ENCODE measurements at regions not wholly inside any gene's neighbourhood (a gene's known extent, or its start where the extent isn't known, plus 50 kb on each side); places are given as distances from the start of the nearest gene placed in this dataset.

- no peak overlapping the region for H3K4me2 ChIP-seq (ENCODE audit: insufficient read depth, low read length)
- H2AFZ ChIP-seq (ENCODE audit: low read depth, low read length) = no peak overlapping the region
- BruUV-seq (replicated peaks) = no TSS peak
- no peaks in the 10 kb centered on the region for H3K4me1 ChIP-seq (ENCODE audit: control insufficient read depth, extremely low read depth, insufficient read depth, low read length)
- ChIA-PET POLR2A (no interaction called here), CTCF (no interaction called here)
- no peaks in the 10 kb centered on the region for H3K9me1 ChIP-seq (replicated peaks; ENCODE audit: control insufficient read depth, extremely low read depth, insufficient read depth, low read length)
- H3K27me3 ChIP-seq (ENCODE audit: control insufficient read depth in 2 of 2, insufficient read depth in 2 of 2, low read length in 2 of 2) = peaks cover 0 to 2% of the 10 kb centered on the region in 2 experiments
- H3K36me3 ChIP-seq (ENCODE audit: control insufficient read depth in 2 of 2, extremely low read depth in 1 of 2, insufficient read depth in 2 of 2, low read length in 2 of 2) = no peaks in the 10 kb centered on the region
- no peaks in the 10 kb centered on the region for H3K79me2 ChIP-seq (ENCODE audit: control insufficient read depth, insufficient read depth, low read length)
- no peak for TF ChIP-seq GATA2 (IDR thresholded peaks at IDR 0.05; ENCODE audit: insufficient read depth, insufficient read length, low read depth, low read length)
- TF ChIP-seq POLR2A (IDR thresholded peaks at IDR 0.05; ENCODE audit: low read depth, low read length) = no peak
- no peak for TF ChIP-seq FOS (IDR thresholded peaks at IDR 0.05; ENCODE audit: borderline replicate concordance, insufficient read depth, low read length)
- TF ChIP-seq JUN (IDR thresholded peaks at IDR 0.05; ENCODE audit: borderline replicate concordance, insufficient read depth, insufficient read length, low read depth) = no peak
- FAIRE-seq (no peak), DNase-seq (ENCODE audit: low read depth, low spot score) (no peak)
- H3K4me3 ChIP-seq (replicated peaks in 1 of 3; ENCODE audit: insufficient read depth in 1 of 3, low read depth in 1 of 3, low read length in 3 of 3) = no peak overlapping the region
- no peaks in the 10 kb centered on the region for H3K9me3 ChIP-seq (replicated peaks; ENCODE audit: control insufficient read depth, insufficient read depth, low read length)
- H3K9ac ChIP-seq (replicated peaks; ENCODE audit: extremely low read depth, insufficient read depth, low read length) = no peak overlapping the region
- intact Hi-C loops (cut with micrococcal nuclease) = no loop called here
- no peaks in the 10 kb centered on the region for H4K20me1 ChIP-seq (replicated peaks; ENCODE audit: control insufficient read depth, extremely low read depth, insufficient read depth, low read length)
- H3K27ac ChIP-seq (ENCODE audit: insufficient read depth, low read depth, low read length) = no peak overlapping the region
- dilution Hi-C loops (cut with MboI; ENCODE audit: extremely low pct_ligation_motif_present, low sequenced_read_pairs) = no loop called here
Measured at GRCh38 chr21:35100349-35100811, 51.3 kb upstream of the RUNX1 start.

GRCh38 chr21:35099310-35099709, 50.2 kb upstream of the RUNX1 start:
- dilution Hi-C loops (cut with MboI; ENCODE audit: extremely low pct_ligation_motif_present, low sequenced_read_pairs) = no loop called here

More at GRCh38 chr21:35099310-35099709, 50.2 kb upstream of the RUNX1 start:
- intact Hi-C loops (cut with micrococcal nuclease) = no loop called here
- Histone ChIP-seq H3K4me2 (ENCODE audit: insufficient read depth, low read length) (no peak overlapping the region), H4K20me1 (replicated peaks; ENCODE audit: control insufficient read depth, extremely low read depth, insufficient read depth, low read length) (no peaks in the 10 kb centered on the region), H3K79me2 (ENCODE audit: control insufficient read depth, insufficient read depth, low read length) (no peaks in the 10 kb centered on the region), H2AFZ (ENCODE audit: low read depth, low read length) (no peak overlapping the region), H3K27ac (ENCODE audit: insufficient read depth, low read depth, low read length) (no peak overlapping the region), H3K4me1 (ENCODE audit: control insufficient read depth, extremely low read depth, insufficient read depth, low read length) (no peaks in the 10 kb centered on the region), H3K27me3 (ENCODE audit: control insufficient read depth in 2 of 2, insufficient read depth in 2 of 2, low read length in 2 of 2) (peaks cover 0 to 2% of the 10 kb centered on the region in 2 experiments), H3K9me3 (replicated peaks; ENCODE audit: control insufficient read depth, insufficient read depth, low read length) (no peaks in the 10 kb centered on the region), H3K4me3 (replicated peaks in 1 of 3; ENCODE audit: insufficient read depth in 1 of 3, low read depth in 1 of 3, low read length in 3 of 3) (no peak overlapping the region), H3K9ac (replicated peaks; ENCODE audit: extremely low read depth, insufficient read depth, low read length) (no peak overlapping the region), H3K36me3 (ENCODE audit: control insufficient read depth in 2 of 2, extremely low read depth in 1 of 2, insufficient read depth in 2 of 2, low read length in 2 of 2) (no peaks in the 10 kb centered on the region), H3K9me1 (replicated peaks; ENCODE audit: control insufficient read depth, extremely low read depth, insufficient read depth, low read length) (no peaks in the 10 kb centered on the region)
- CTCF ChIA-PET = interaction anchor here (0.8 kb wide), 1 partner anchor 46 kb away, joined by 3 read pairs; no protein-coding TSS in a partner anchor
- BruUV-seq (replicated peaks) = no TSS peak
- DNase-seq (ENCODE audit: low read depth, low spot score) (no peak), FAIRE-seq (no peak)
- POLR2A ChIA-PET = no interaction called here
- no peak for TF ChIP-seq MAX (IDR thresholded peaks at IDR 0.05; ENCODE audit: insufficient read depth, insufficient read length)
- TF ChIP-seq POLR2AphosphoS5 (IDR thresholded peaks at IDR 0.05; ENCODE audit: insufficient read depth, low read depth, low read length) = no peak
- no peak for TF ChIP-seq JUN (IDR thresholded peaks at IDR 0.05; ENCODE audit: borderline replicate concordance, insufficient read depth, insufficient read length, low read depth)
- no peak for TF ChIP-seq POLR2A (IDR thresholded peaks at IDR 0.05; ENCODE audit: low read depth, low read length)
- no peak for TF ChIP-seq CTCF (IDR thresholded peaks at IDR 0.05; ENCODE audit: extremely low read depth in 1 of 2, insufficient read depth in 1 of 2, low read depth in 1 of 2, low read length in 2 of 2)
- no peak for TF ChIP-seq EZH2 (IDR thresholded peaks at IDR 0.05; ENCODE audit: borderline replicate concordance, low read depth, low read length, severe bottlenecking)
- no peak for TF ChIP-seq FOS (IDR thresholded peaks at IDR 0.05; ENCODE audit: borderline replicate concordance, insufficient read depth, low read length)
- TF ChIP-seq GATA2 (IDR thresholded peaks at IDR 0.05; ENCODE audit: insufficient read depth, insufficient read length, low read depth, low read length) = no peak
- TF ChIP-seq MYC (IDR thresholded peaks at IDR 0.05; ENCODE audit: low read depth, low read length) = no peak

All from endothelial cell of umbilical vein (primary cell).